GM19468 (cell line): ENCODE measurements at regions not wholly inside any gene's neighbourhood (a gene's known extent, or its start where the extent isn't known, plus 50 kb on each side); places are given as distances from the start of the nearest gene placed in this dataset.

Experiments used
- ATAC-seq: cut with Tn5 transposase; IDR thresholded peaks from one replicate; pipeline ENCODE4 v1.9.1; 2021; ENCODE audit warnings: mild to moderate bottlenecking, moderate library complexity, moderate number of reproducible peaks; ENCODE audit not compliant: unreplicated experiment; ENCODE audit errors: extremely low read depth

DNA sequence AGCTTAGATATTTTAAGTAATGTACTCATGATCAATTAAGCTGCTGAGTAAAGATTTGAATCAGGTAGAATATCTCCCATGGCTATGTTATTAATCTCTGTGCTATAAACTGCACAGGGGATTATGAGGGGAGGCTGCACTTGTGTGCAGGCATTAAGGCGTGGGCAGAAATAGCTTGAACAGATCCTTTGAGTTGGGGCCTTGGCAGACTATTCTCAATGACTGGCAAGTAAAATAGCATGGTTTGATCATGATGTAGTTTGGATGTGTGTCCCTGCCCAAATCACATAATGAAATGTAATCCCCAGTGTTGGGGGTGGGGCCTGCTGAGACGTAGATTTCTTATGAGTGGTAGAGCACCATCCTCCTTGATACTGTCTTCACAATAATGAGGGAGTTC, 220.3 kb downstream of the PLPP3 start:
- ATAC-seq = no peak

DNA sequence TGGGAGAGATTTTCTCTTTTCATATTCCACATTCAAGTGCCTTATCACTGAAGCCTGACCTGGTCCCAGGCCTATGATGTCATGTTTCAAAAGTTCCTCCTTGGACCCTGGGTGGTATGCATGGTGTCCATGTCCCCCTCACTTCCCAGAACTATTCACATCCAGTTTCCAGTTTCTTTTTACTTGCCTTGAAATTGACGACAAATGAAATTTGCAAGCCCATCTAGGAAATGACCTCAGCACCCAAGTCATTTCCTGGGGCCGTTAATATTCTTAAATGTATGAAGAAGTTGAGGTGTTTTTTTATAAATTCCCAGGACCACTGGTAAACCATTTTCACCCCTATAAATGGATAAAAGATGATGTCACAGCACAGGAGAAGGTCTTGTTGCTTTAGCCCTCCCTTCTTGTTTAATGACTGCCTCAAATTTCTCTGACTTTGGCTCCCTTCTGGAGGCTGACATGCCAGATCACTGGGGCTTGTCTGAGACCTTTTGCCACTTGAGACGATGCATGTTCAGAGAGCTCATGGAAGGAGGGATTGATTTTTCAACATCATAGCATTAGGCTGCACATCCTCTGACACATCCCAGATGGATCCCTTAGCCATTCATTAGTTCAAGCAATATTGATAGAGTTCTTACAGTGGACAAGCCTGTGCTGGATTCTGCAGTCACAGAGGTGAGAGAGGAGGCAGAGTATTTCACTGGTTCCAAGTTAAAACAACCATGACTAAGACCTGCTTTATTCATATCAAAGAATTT, 221.3 kb downstream of the PLPP3 start:
- ATAC-seq = no peak

DNA sequence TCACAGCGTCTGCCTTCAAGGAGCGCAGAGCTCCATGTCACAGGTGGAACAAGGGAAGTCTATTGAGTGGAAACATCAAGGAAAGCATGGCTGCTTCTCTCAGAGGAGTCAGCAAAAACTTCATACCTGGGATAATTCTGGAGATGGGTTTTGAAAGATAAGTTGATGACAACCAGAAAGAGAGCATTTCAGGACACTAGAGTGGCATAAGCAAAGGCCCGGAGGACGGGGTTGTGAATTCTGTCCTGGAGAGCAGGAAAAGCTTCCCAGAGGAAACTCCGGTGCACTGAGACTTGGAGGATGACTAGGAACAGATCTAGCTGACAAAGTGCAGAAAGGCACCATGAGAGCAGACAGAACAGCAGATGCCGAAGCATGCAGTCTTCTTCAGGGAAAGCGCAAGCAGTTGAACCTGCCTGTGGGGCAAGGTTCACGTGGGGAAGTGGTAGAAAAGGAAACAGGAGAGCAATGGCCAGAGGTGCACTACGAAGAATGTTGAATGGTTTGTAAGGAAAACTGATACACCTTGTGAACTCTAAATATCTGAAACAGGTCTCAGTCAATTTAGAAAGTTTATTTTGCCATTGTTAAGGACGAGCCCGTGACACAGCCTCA, 222.9 kb downstream of the PLPP3 start:
- ATAC-seq = no peak

GRCh38 chr1:56355918-56356317, 223.4 kb downstream of the PLPP3 start:
- ATAC-seq = no peak

- no peak for ATAC-seq
These were observed 223.9 kb downstream of the PLPP3 start for GRCh38 chr1:56355422-56355821.

DNA sequence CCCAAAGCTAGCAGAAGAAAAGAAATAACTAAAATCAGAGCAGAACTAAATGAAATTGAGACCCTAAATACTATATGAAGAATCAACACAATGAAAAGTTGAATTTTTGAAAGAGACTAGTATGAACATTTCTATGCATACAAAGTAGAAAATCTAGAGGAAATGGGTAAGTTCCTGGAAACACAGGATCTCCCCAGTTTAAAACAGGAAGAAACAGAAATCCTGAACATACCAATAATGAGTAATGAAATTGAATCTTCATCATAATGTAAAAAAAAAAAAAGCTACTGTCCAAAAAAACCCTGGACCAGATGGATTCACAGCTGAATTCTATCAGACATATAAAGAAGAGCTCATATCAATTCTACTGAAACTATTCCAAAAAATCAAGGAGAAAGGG, 233.5 kb downstream of the PLPP3 start:
- ATAC-seq = no peak

- ATAC-seq = no peak
These were observed 238.4 kb downstream of the PLPP3 start for GRCh38 chr1:56340977-56341376.

DNA sequence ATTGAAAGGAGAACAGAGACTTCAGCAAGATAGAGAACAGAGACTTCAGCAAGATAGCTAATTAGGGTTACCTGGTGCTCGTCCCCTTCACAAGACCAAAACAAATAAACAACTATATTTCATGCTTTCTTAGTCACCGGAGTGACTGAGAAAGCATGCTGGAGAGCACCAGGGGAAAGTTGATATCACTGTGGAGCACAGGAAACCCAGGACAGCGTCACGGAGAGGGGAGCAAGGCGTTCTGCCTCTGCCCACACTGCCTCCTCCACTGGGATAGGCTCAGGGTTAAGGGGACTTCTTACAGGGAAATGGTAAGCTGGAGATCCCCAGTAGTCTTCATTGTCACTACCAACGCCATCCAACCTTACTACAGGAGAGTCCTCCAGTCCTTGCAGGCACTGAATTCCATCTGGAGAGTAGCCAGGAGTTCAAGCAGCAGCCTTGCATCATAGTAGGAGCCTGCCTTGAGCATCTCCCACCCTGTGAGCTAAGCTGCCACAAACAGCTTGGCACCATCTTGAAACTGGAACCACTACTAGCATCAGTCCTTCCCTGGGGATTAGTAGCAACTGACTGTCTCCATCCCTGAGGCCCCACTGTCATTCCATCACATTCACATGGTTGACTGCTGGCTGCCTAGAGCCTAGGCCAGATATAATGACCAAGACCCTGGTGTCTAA, 239.4 kb downstream of the PLPP3 start:
- ATAC-seq = no peak

DNA sequence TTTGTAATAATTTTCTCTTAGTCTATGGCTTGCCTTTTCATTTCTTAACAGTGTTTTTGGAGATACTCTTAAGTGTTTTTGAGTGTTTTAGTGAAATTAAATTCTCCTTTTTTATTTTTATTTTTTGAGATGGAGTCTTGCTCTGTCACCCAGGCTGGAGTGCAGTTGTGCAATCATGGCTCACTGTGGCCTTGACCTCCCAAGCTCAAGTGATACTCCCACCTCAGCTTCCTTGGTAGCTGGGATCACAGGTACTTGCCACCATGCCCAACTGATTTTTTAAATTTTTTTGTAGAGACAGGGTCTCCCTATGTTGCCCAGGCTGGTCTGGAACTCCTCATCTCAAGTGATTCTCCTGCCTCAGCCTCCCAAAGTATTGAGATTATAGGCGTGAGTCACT, 240.3 kb downstream of the PLPP3 start:
- ATAC-seq = no peak

DNA sequence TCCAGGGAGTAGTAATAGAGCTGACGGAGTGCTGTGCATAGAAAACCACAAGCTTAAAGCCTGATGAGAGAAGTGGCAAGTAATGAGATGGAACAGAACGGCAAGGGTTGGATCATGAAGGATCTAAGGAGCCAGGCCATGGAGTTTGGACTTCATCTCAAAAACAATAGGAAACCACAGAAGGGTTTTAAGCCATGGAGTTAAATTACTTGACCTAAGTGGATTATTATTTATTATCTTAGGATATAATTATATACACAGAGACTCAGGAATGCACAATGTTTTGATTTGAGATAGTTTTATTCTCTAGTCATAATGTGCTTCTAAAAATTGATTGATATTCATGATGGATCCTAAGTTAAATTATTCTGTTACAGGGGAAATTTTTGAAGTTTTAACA, 242.4 kb downstream of the PLPP3 start:
- no peak for ATAC-seq

GRCh38 chr1:56335394-56335793, 244.0 kb downstream of the PLPP3 start:
- ATAC-seq = no peak

DNA sequence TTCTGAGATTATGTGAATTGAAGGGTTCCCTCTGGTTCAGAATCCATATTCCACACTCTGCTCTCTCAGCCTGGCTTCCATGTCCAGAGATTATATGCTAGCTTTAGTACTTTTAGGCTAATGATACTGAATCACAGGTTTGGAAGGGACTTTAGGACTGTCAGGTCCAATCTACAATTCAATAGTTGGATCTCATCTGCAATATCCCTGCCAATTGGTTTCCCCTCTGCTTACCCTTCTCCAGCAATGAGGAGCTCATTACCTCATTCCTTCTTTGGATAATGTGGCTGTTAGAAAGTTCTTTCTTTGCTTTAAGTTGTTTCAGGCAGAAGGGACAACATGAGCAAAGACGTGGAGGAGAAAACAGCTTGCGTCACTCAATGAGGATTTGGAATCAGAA, 245.3 kb downstream of the PLPP3 start:
- ATAC-seq = no peak

DNA sequence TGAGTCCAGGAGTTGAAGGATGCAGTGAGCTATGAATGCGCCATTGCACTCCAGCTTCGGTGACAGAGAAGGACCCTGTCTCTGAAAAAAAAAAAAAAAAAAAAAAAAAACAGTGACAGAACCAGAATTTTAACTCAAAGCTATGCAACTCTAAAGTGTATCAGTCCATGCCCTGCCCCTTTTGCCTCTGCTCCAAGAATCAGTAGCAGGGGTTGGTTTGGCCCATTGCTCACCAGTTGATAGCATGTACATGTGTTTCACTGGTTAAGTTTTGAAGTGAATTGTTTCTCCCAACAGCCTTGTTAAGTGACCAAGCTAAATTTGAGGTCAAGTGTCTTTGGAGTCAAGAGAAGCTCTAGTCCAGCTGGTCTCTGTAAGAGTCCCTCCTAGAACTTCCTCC, 245.9 kb downstream of the PLPP3 start:
- ATAC-seq = no peak

GRCh38 chr1:56331892-56332567, 247.3 kb downstream of the PLPP3 start:
- ATAC-seq = no peak

DNA sequence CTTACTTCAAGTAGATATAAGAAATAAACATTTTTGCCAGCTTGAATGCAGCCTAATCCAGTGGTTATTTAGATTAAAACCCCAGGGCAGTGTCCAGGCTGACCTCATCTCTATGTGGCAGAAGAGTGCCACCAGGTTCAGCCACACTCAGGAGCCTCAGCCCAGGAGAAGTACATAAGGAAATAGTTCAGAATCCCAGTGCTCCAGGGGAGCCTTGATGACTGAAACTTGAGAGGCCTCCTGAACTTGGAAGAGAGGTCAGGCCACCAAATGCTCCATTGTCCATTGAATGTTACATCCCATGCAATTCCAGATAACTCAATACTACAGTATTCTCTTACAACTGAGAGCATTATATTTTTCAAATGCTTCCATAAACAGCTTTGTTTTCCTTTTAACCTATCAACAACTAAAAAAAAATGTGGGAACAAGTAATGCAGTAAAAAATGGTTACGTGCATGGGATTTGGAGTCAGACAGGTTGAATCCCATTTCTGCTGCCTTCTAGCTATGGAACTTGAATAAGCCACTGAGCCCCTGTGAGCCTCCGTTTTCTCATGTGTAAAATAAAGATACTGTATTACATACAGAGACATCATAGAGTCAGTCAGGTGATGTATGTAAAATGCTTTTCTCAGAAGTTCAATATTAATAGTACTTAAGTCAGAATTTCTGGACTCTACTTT, 248.0 kb downstream of the PLPP3 start:
- ATAC-seq = no peak

GRCh38 chr1:56330391-56331026, 248.9 kb downstream of the PLPP3 start:
- peak; percentile 83 for ATAC-seq

- no peak for ATAC-seq
These were observed 249.4 kb downstream of the PLPP3 start for GRCh38 chr1:56329970-56330369.

GRCh38 chr1:56327195-56327594, 252.2 kb downstream of the PLPP3 start:
- no peak for ATAC-seq

DNA sequence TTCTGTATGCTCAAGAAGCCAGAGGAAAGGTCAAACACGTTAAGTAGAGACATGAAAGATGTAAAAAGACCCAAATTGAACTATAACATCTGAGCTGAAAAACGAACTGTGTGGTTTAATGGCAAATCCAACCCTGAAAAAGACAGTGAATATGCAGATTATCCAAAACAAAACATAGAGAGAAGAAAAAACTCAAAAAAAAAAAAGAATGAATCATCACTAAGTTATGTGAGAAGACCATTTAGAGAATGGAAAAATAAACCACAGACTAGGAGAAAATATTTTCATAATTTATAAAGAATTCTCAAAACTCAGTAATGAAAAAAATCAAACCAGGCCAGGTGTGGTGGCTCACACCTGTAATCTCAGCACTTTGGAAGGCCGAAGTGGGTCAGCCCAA, 253.3 kb downstream of the PLPP3 start:
- no peak for ATAC-seq

DNA sequence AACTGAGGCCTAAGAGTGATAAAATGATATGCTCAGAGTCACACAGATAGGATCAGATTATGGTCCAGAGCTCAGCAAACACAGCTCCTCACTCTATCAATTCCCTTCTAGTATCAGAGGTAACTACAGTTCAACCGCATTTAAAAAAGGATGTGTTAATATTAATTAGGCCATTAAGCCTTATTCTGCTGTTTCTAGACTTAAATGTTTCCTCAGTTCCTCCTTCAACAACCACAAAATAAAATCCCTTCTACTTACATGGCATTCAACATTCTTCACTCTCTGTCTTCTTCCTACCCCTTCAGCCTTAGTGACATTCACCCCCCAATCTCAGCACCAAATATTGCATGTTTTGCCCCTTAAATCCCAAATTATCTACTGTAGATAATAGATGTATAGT, 254.9 kb downstream of the PLPP3 start:
- no peak for ATAC-seq
